Fibroblast of lung (primary cell): ENCODE measurements at regions not wholly inside any gene's neighbourhood (a gene's known extent, or its start where the extent isn't known, plus 50 kb on each side); places are given as distances from the start of the nearest gene placed in this dataset.

Experiments used
- DNase-seq, 2 donors: peaks; one replicate each; pipeline versions ENCODE4 v3.0.0 to v3.0.0-alpha.2; 2010; ENCODE audit warnings: low read depth in 2 of 2
- H2AFZ ChIP-seq: 2 replicates; pipeline ENCODE4 v1.5.1; 2012; ENCODE audit warnings: low read length, control low read depth, inconsistent platforms
- H3K27ac ChIP-seq: 2 replicates; pipeline ENCODE4 v1.5.1; 2011; ENCODE audit warnings: low read length, control low read depth; ENCODE audit not compliant: insufficient read depth
- H3K27me3 ChIP-seq: 2 replicates; pipeline ENCODE4 v1.5.1; 2011; ENCODE audit warnings: mild to moderate bottlenecking, low read length; ENCODE audit not compliant: control insufficient read depth, insufficient read depth
- H3K36me3 ChIP-seq: 2 replicates; pipeline ENCODE4 v1.5.1; 2011; ENCODE audit warnings: low read length; ENCODE audit not compliant: control insufficient read depth, insufficient read depth
- H3K4me1 ChIP-seq: 2 replicates; pipeline ENCODE4 v1.5.1; 2011; ENCODE audit warnings: low read length; ENCODE audit not compliant: control insufficient read depth, insufficient read depth; ENCODE audit errors: extremely low read depth
- H3K4me2 ChIP-seq: 2 replicates; pipeline ENCODE4 v1.5.1; 2011; ENCODE audit warnings: low read length, control low read depth; ENCODE audit not compliant: insufficient read depth; ENCODE audit errors: extremely low read depth
- H3K4me3 ChIP-seq, 4 experiments: fragments of 200-600 bp in 1 of 4; sonication (generic) in 1 of 4; replicated peaks in 1 of 4; 2 replicates each; pipeline ENCODE4 v1.5.1; 2011 to 2016; ENCODE audit warnings: low read length in 4 of 4, low read depth in 3 of 4, mild to moderate bottlenecking in 3 of 4, control low read depth in 2 of 4, inconsistent platforms in 1 of 4, mixed read lengths in 1 of 4; ENCODE audit not compliant: insufficient read depth in 1 of 4; ENCODE audit errors: control extremely low read depth in 1 of 4
- H3K79me2 ChIP-seq: 2 replicates; pipeline ENCODE4 v1.5.1; 2012; ENCODE audit warnings: mild to moderate bottlenecking, low read length, inconsistent platforms; ENCODE audit not compliant: control insufficient read depth, insufficient read depth
- H3K9ac ChIP-seq: 2 replicates; pipeline ENCODE4 v1.5.1; 2011; ENCODE audit warnings: mild to moderate bottlenecking, low read length, control low read depth; ENCODE audit not compliant: insufficient read depth
- H3K9me3 ChIP-seq: 2 replicates; pipeline ENCODE4 v1.5.1; 2012; ENCODE audit warnings: low read depth, low read length; ENCODE audit not compliant: control insufficient read depth, insufficient read depth
- H4K20me1 ChIP-seq: 2 replicates; pipeline ENCODE4 v1.5.1; 2011; ENCODE audit warnings: low read length; ENCODE audit not compliant: control insufficient read depth, insufficient read depth; ENCODE audit errors: extremely low read depth
- EZH2 ChIP-seq: IDR thresholded peaks from 2 replicates; pipeline ENCODE4 v1.5.1; 2012; ENCODE audit warnings: low read length, control low read depth, mild to moderate bottlenecking; ENCODE audit errors: missing control alignments
- TF ChIP-seq, protein P1 (sequence below), 2 donors: IDR thresholded peaks in 1 of 2; conservative IDR thresholded peaks in 1 of 2; 1 replicate in 1 of 2; 2 replicates in 1 of 2; pipeline ENCODE4 v1.5.1; 2011 to 2012; ENCODE audit warnings: low read length in 2 of 2, control low read depth in 1 of 2, inconsistent platforms in 1 of 2, low read depth in 1 of 2, mild to moderate bottlenecking in 1 of 2

DNA sequence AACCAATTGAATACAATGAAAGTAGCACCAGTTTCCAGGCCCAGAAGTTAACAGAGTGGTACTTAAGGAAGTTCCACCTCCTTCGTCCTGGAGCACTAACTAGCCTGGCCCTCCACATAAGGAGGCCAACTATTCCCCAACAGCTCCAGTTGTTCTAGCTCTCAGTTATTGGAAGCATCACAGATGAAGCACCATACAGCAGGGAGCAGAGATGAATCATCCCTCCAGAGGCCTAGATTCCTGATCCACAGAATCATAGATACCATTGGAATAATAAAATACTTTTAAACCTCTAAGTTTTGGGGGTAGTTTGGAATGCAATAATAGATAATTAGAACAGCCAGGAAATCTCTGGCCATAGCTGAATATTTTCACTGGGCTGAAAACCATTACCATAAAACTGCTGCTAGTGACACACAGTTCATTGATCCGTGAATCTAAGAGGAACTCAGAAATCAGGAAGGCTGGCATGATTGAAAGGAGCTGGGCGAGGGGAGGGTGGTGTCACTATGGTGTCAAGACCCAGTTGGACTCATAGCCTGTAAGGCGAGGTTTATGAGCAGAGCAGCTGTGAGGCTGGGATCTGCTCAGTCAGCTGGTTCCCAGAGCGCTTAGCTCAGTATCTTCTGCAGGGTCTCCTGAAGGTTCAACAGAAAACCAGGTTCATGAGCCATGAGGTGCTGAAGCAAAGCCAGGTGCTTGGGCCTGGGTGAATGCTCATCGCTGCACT lies 371.4 kb upstream of the TMTC1 start:
- no peak for TF ChIP-seq EZH2
- TF ChIP-seq, protein P1, sequence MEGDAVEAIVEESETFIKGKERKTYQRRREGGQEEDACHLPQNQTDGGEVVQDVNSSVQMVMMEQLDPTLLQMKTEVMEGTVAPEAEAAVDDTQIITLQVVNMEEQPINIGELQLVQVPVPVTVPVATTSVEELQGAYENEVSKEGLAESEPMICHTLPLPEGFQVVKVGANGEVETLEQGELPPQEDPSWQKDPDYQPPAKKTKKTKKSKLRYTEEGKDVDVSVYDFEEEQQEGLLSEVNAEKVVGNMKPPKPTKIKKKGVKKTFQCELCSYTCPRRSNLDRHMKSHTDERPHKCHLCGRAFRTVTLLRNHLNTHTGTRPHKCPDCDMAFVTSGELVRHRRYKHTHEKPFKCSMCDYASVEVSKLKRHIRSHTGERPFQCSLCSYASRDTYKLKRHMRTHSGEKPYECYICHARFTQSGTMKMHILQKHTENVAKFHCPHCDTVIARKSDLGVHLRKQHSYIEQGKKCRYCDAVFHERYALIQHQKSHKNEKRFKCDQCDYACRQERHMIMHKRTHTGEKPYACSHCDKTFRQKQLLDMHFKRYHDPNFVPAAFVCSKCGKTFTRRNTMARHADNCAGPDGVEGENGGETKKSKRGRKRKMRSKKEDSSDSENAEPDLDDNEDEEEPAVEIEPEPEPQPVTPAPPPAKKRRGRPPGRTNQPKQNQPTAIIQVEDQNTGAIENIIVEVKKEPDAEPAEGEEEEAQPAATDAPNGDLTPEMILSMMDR (conservative IDR thresholded peaks at IDR 0.05 in 1 of 2, IDR thresholded peaks at IDR 0.05 in 1 of 2; ENCODE audit: low read depth in 1 of 2, low read length in 2 of 2), result no peak
- Histone ChIP-seq H3K4me2 (no peak overlapping the region), H3K9ac (no peak overlapping the region), H3K79me2 (no peaks in the 10 kb centered on the region), H3K4me3 (no peak overlapping the region), H2AFZ (no peak overlapping the region), H3K36me3 (no peaks in the 10 kb centered on the region), H3K9me3 (no peaks in the 10 kb centered on the region), H3K4me1 (no peaks in the 10 kb centered on the region), H4K20me1 (no peaks in the 10 kb centered on the region), H3K27me3 (no peaks in the 10 kb centered on the region), H3K27ac (no peak overlapping the region)
- peak in 1 of 2 donors; percentile 91 for DNase-seq

DNA sequence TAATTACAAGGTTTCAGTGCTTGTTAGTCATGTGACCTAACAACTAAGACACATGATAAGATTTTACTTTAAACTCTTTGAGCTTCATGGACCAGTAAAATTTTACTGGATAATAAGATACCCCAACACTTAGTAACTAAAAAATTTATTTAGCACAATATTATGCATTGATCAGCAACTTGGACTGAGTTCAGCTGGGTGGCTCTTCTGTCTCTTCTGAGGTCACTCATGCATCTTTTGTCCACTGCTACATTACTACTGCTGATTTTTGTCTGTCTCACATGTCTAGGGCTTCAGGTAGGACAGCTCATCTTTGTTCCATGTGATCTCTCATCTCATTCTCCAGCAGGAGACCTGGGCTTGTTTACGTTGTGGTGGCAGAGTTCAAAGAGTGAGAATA lies 370.2 kb upstream of the TMTC1 start:
- no peak for DNase-seq
- no peak for TF ChIP-seq EZH2
- TF ChIP-seq, protein P1 (conservative IDR thresholded peaks at IDR 0.05 in 1 of 2, IDR thresholded peaks at IDR 0.05 in 1 of 2; ENCODE audit: low read depth in 1 of 2, low read length in 2 of 2), result no peak
- Histone ChIP-seq H3K36me3 (no peaks in the 10 kb centered on the region), H3K79me2 (no peaks in the 10 kb centered on the region), H3K9me3 (no peaks in the 10 kb centered on the region), H4K20me1 (no peaks in the 10 kb centered on the region), H2AFZ (no peak overlapping the region), H3K4me2 (no peak overlapping the region), H3K27ac (no peak overlapping the region), H3K9ac (no peak overlapping the region), H3K4me3 (no peak overlapping the region), H3K27me3 (no peaks in the 10 kb centered on the region), H3K4me1 (no peaks in the 10 kb centered on the region)

DNA sequence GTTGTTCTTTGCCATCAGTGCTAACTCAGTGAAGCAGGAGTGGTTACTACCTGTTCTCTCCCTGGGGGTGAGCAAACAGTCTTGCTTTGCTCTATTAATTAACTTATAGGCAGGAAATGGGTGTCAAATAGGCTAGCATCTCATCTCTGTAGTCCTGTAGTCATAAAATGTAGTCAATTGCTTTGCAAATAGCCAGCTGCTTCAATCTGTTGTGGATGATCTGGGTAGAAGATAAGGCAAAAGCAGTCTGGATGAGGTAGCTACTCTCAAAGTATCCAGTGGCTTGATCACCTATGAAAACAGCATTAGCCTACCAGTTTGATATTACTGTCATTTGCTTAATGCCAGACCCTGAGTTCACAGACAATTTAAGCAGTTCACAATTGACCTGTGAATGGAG lies 369.0 kb upstream of the TMTC1 start:
- no peak overlapping the region for H3K4me3 ChIP-seq
- H3K4me1 ChIP-seq, result no peaks in the 10 kb centered on the region
- no peaks in the 10 kb centered on the region for H3K9me3 ChIP-seq
- H4K20me1 ChIP-seq, result no peaks in the 10 kb centered on the region
- no peak for DNase-seq
- no peaks in the 10 kb centered on the region for H3K79me2 ChIP-seq
- H3K27ac ChIP-seq, result no peak overlapping the region
- no peaks in the 10 kb centered on the region for H3K27me3 ChIP-seq
- H3K36me3 ChIP-seq, result no peaks in the 10 kb centered on the region
- no peak for TF ChIP-seq EZH2
- TF ChIP-seq, protein P1 (conservative IDR thresholded peaks at IDR 0.05 in 1 of 2, IDR thresholded peaks at IDR 0.05 in 1 of 2; ENCODE audit: low read depth in 1 of 2, low read length in 2 of 2), result no peak
- H2AFZ ChIP-seq, result no peak overlapping the region
- no peak overlapping the region for H3K4me2 ChIP-seq
- H3K9ac ChIP-seq, result no peak overlapping the region
